ENCODE measurements at regions not wholly inside any gene's neighbourhood (a gene's known extent, or its start where the extent isn't known, plus 50 kb on each side); places are given as distances from the start of the nearest gene placed in this dataset.

- no peak for TF ChIP-seq CTCF (IDR thresholded peaks at IDR 0.05; ENCODE audit: insufficient read depth, low read length)
- no peak overlapping the region for H3K4me3 ChIP-seq (ENCODE audit: low read depth, low read length)
- no peak for DNase-seq (ENCODE audit: low read depth)
These were observed 75.2 kb upstream of the MIR17HG start for GRCh38 chr13:91272235-91272777.

- DNase-seq (ENCODE audit: low read depth), result no peak
- H3K4me3 ChIP-seq (ENCODE audit: low read depth, low read length), result no peak overlapping the region
- no peak for TF ChIP-seq CTCF (IDR thresholded peaks at IDR 0.05; ENCODE audit: insufficient read depth, low read length)
These were observed 73.8 kb upstream of the MIR17HG start for GRCh38 chr13:91273675-91274074.

GRCh38 chr13:91277013-91277676, 70.3 kb upstream of the MIR17HG start:
- no peak for TF ChIP-seq CTCF (IDR thresholded peaks at IDR 0.05; ENCODE audit: insufficient read depth, low read length)
- H3K4me3 ChIP-seq (ENCODE audit: low read depth, low read length), result no peak overlapping the region
- DNase-seq (ENCODE audit: low read depth), result no peak

- no peak for TF ChIP-seq CTCF (IDR thresholded peaks at IDR 0.05; ENCODE audit: insufficient read depth, low read length)
- no peak for DNase-seq (ENCODE audit: low read depth)
- H3K4me3 ChIP-seq (ENCODE audit: low read depth, low read length), result no peak overlapping the region
These were observed 69.2 kb upstream of the MIR17HG start for GRCh38 chr13:91278291-91278690.

GRCh38 chr13:91278888-91279287, 68.6 kb upstream of the MIR17HG start:
- no peak for TF ChIP-seq CTCF (IDR thresholded peaks at IDR 0.05; ENCODE audit: insufficient read depth, low read length)
- H3K4me3 ChIP-seq (ENCODE audit: low read depth, low read length), result no peak overlapping the region
- no peak for DNase-seq (ENCODE audit: low read depth)

- TF ChIP-seq CTCF (IDR thresholded peaks at IDR 0.05; ENCODE audit: insufficient read depth, low read length), result no peak
- no peak overlapping the region for H3K4me3 ChIP-seq (ENCODE audit: low read depth, low read length)
- no peak for DNase-seq (ENCODE audit: low read depth)
These were observed 66.7 kb upstream of the MIR17HG start for GRCh38 chr13:91280801-91281200.

GRCh38 chr13:91284335-91284734, 63.2 kb upstream of the MIR17HG start:
- TF ChIP-seq CTCF (IDR thresholded peaks at IDR 0.05; ENCODE audit: insufficient read depth, low read length), result no peak
- DNase-seq (ENCODE audit: low read depth), result no peak
- H3K4me3 ChIP-seq (ENCODE audit: low read depth, low read length), result no peak overlapping the region
